ENCODE measurements at regions not wholly inside any gene's neighbourhood (a gene's known extent, or its start where the extent isn't known, plus 50 kb on each side); places are given as distances from the start of the nearest gene placed in this dataset.

DNA sequence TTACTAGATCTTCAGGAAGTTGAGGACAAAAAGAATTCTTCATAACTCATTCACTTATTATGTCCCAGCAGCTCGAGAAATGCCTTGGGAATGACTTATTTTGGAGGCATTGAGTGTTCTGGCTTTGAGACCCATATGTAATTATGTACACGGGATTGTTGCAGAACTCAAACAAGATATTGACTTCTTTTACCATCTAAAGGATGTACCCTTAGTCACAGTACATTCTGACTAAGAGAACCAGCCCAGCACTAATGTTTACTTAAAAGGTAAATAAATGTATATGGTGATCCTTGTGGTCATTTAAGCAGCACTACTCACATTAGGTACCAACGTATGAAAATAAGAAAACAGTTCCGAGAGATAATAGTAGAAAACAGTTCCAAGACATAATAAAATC lies 268.9 kb downstream of the ADCYAP1 start:
- H3K4me3 ChIP-seq (ENCODE audit: control insufficient read depth, low read depth, low read length), result no peak overlapping the region
- TF ChIP-seq, protein P1, sequence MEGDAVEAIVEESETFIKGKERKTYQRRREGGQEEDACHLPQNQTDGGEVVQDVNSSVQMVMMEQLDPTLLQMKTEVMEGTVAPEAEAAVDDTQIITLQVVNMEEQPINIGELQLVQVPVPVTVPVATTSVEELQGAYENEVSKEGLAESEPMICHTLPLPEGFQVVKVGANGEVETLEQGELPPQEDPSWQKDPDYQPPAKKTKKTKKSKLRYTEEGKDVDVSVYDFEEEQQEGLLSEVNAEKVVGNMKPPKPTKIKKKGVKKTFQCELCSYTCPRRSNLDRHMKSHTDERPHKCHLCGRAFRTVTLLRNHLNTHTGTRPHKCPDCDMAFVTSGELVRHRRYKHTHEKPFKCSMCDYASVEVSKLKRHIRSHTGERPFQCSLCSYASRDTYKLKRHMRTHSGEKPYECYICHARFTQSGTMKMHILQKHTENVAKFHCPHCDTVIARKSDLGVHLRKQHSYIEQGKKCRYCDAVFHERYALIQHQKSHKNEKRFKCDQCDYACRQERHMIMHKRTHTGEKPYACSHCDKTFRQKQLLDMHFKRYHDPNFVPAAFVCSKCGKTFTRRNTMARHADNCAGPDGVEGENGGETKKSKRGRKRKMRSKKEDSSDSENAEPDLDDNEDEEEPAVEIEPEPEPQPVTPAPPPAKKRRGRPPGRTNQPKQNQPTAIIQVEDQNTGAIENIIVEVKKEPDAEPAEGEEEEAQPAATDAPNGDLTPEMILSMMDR (IDR thresholded peaks at IDR 0.05; ENCODE audit: control insufficient read depth, insufficient read depth, low read depth, low read length, missing control alignments), result no peak
- DNase-seq (ENCODE audit: low read depth), result no peak

- no peak for DNase-seq (ENCODE audit: low read depth)
- TF ChIP-seq, protein P1 (IDR thresholded peaks at IDR 0.05; ENCODE audit: control insufficient read depth, insufficient read depth, low read depth, low read length, missing control alignments), result no peak
- H3K4me3 ChIP-seq (ENCODE audit: control insufficient read depth, low read depth, low read length), result no peak overlapping the region
These were observed 272.6 kb downstream of the ADCYAP1 start for GRCh38 chr18:1177232-1177631.

DNA sequence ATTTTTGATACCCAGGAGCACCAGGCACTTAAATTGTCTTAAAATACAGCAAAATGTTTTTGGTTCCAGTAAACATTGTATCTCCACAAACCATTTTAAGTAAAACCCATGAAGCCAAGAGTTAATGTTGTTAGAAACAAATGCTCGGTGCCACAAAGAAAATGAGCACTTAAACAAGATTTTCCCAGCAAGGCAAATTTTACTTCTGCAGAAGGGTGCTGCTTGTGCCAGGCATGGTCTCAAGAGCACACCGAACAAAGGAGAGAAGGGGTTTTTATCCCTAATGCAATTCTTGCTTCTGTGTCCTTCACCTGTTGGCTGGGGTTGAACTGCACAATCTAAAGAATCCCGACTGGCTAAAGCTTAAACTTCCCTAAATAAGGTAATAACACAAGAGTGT lies 286.7 kb downstream of the ADCYAP1 start:
- TF ChIP-seq, protein P1 (IDR thresholded peaks at IDR 0.05; ENCODE audit: control insufficient read depth, insufficient read depth, low read depth, low read length, missing control alignments), result no peak
- no peak for DNase-seq (ENCODE audit: low read depth)

DNA sequence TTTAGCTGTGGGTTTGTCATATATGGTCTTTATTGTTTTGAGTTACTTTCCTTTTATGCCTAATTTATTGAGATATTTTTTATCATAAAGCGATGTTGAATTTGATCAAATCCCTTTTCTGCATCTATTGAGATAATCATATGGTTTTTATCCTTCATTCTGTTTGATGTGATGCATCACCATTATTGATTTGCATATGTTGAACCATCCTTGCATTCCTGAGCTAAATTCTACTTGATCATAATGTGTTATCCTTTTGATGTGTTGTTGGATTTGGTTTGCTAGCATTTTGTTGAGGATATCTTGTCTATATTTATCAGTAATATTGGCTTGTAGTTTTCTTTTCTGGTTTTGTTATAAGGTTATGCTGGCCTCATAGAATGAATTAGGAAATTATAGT lies 308.5 kb downstream of the ADCYAP1 start:
- no peak for DNase-seq (ENCODE audit: low read depth)
- TF ChIP-seq, protein P1 (IDR thresholded peaks at IDR 0.05; ENCODE audit: control insufficient read depth, insufficient read depth, low read depth, low read length, missing control alignments), result no peak
- no peak overlapping the region for H3K4me3 ChIP-seq (ENCODE audit: control insufficient read depth, low read depth, low read length)

More for the DNA sequence above, 286.7 kb downstream of the ADCYAP1 start:
- H3K4me3 ChIP-seq (ENCODE audit: control insufficient read depth, low read depth, low read length), result no peak overlapping the region

DNA sequence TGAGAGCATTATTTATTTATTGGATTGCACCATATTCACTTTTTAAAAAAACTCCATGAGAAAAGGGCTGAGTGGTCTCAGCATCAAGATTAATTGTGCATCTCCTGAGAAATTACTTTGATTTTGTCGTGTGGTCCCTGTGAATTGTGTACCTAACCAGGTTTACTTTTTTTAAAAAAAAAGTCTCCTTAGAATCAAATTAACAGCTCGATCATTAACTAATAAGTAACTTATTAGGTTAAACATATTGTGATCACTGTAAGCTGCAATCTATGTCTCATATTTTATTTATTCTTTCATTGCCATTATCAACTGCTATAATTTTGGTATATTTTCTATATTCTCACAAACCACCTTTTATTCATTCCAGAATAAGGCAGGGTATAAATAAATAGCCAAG lies 318.2 kb downstream of the ADCYAP1 start:
- DNase-seq (ENCODE audit: low read depth), result no peak
- TF ChIP-seq, protein P1 (IDR thresholded peaks at IDR 0.05; ENCODE audit: control insufficient read depth, insufficient read depth, low read depth, low read length, missing control alignments), result no peak
- no peak overlapping the region for H3K4me3 ChIP-seq (ENCODE audit: control insufficient read depth, low read depth, low read length)

DNA sequence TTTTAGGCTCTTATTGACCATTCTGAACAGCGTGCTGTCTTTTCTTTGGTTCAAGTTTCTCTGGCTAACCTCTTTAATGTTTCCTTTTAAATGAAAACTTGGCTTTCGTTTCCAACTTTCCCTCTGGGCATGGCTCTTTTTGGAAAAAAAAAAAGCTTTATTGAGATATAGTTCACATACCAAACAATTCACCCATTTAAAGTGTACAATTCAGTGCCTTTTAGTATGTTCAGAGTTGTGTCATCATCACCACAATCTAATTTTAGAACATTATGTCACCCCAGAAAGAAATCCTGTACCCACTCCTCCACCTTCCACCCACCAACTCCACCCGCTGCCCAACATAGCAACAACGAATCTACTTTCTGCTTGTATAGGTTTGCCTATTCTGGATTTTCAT lies 322.4 kb downstream of the ADCYAP1 start:
- TF ChIP-seq, protein P1 (IDR thresholded peaks at IDR 0.05; ENCODE audit: control insufficient read depth, insufficient read depth, low read depth, low read length, missing control alignments), result no peak
- no peak overlapping the region for H3K4me3 ChIP-seq (ENCODE audit: control insufficient read depth, low read depth, low read length)
- no peak for DNase-seq (ENCODE audit: low read depth)

DNA sequence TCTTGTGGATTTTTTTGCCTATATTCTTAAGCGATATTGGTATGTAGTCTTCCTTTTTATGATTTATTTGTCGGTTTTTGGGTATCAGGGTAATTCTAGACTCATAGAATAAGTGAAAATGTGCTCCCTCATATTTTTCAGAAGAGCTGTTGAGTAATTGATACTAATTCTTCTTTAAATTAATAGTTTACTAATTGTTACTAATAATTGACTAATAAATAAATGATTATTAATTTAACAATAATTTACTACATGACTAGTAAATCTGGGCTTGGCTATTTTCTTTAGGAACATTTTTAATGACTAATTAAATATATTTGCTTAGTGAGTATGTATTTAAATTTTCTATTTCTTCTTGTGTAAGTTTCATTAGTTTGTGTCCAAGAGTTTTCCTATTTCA lies 325.0 kb downstream of the ADCYAP1 start:
- no peak overlapping the region for H3K4me3 ChIP-seq (ENCODE audit: control insufficient read depth, low read depth, low read length)
- DNase-seq (ENCODE audit: low read depth), result no peak
- TF ChIP-seq, protein P1 (IDR thresholded peaks at IDR 0.05; ENCODE audit: control insufficient read depth, insufficient read depth, low read depth, low read length, missing control alignments), result no peak

All from AG09309 (cell line).